NCI-H345 treated with DMSO at 0.1 percent for 48 hours (cell line): ENCODE measurements at regions not wholly inside any gene's neighbourhood (a gene's known extent, or its start where the extent isn't known, plus 50 kb on each side); places are given as distances from the start of the nearest gene placed in this dataset.
"Not testable (repeated sequence)": the region's sequence is repeated elsewhere in the genome, so short reads cannot be mapped to it uniquely, and the experiment has no call there.

Experiments
- DNase-seq: peaks from one replicate; lab custom pipeline; 2025; ENCODE audit not compliant: unreplicated experiment; lab: John Stamatoyannopoulos, UW

- no peak for DNase-seq
Observed at GRCh38 chr1:224061436-224061835, 52.5 kb upstream of the FBXO28 start.

GRCh38 chr1:224059897-224060427 is 53.9 kb upstream of the FBXO28 start:
- DNase-seq = no peak

GRCh38 chr1:224058303-224058702 is 55.6 kb upstream of the FBXO28 start:
- no peak for DNase-seq

- no peak for DNase-seq
Observed at GRCh38 chr1:224057461-224058199, 56.3 kb upstream of the FBXO28 start.

- no peak for DNase-seq
Observed at GRCh38 chr1:224054611-224055010, 59.3 kb upstream of the FBXO28 start.

- DNase-seq = no peak
Observed at GRCh38 chr1:224054012-224054411, 59.9 kb upstream of the FBXO28 start.

- no peak for DNase-seq
Observed at GRCh38 chr1:224053456-224053855, 60.5 kb upstream of the FBXO28 start.

GRCh38 chr1:224052772-224053171 is 61.1 kb upstream of the FBXO28 start:
- DNase-seq = no peak

- not testable (repeated sequence) for DNase-seq
Observed at GRCh38 chr1:224051782-224052181, 62.1 kb upstream of the FBXO28 start.

GRCh38 chr1:224051086-224051406 is 62.9 kb upstream of the FBXO28 start:
- no peak for DNase-seq

GRCh38 chr1:224047538-224047937 is 66.4 kb upstream of the FBXO28 start:
- no peak for DNase-seq

- no peak for DNase-seq
Observed at GRCh38 chr1:224045556-224045955, 68.4 kb upstream of the FBXO28 start.

GRCh38 chr1:224044420-224044819 is 69.5 kb upstream of the FBXO28 start:
- no peak for DNase-seq

GRCh38 chr1:224042557-224043118 is 71.3 kb upstream of the FBXO28 start:
- no peak for DNase-seq

- DNase-seq = no peak
Observed at GRCh38 chr1:224041032-224041431, 72.9 kb upstream of the FBXO28 start.

GRCh38 chr1:224040423-224040822 is 73.5 kb upstream of the FBXO28 start:
- DNase-seq = not testable (repeated sequence)

- not testable (repeated sequence) for DNase-seq
Observed at GRCh38 chr1:224040006-224040405, 73.9 kb upstream of the FBXO28 start.

- not testable (repeated sequence) for DNase-seq
Observed at GRCh38 chr1:224038832-224039231, 75.1 kb upstream of the FBXO28 start.

- DNase-seq = not testable (repeated sequence)
Observed at GRCh38 chr1:224037362-224037761, 76.5 kb upstream of the FBXO28 start.

GRCh38 chr1:224032608-224033276 is 81.2 kb upstream of the FBXO28 start:
- not testable (repeated sequence) for DNase-seq

GRCh38 chr1:224031986-224032385 is 81.9 kb upstream of the FBXO28 start:
- DNase-seq = not testable (repeated sequence)

GRCh38 chr1:224030257-224030656 is 83.7 kb upstream of the FBXO28 start:
- not testable (repeated sequence) for DNase-seq
